Panc1 (cell line): ENCODE measurements at regions not wholly inside any gene's neighbourhood (a gene's known extent, or its start where the extent isn't known, plus 50 kb on each side); places are given as distances from the start of the nearest gene placed in this dataset.

Source experiments
- ATAC-seq: fragments of 200-7000 bp; cut with Tn5 transposase; 2 replicates; pipeline ENCODE4 v1.9.1; 2020; ENCODE audit warnings: mild to moderate bottlenecking, moderate library complexity
- BruUV-seq: library from RNA; stranded (reverse); fragments of 400-500 nt; replicated peaks from 2 replicates; lab custom pipeline; 2021; lab: Mats Ljungman, UMichigan
- CTCF ChIA-PET: fragments of 300-600 bp; sonication (Branson Sonifier 250); formaldehyde crosslinking; loops from one replicate; lab custom pipeline; 2022; ENCODE audit warnings: antibody characterized with exemption; lab: Charles Lee
- POLR2A ChIA-PET: fragments of 300-600 bp; sonication (Branson Sonifier 250); formaldehyde crosslinking; loops from one replicate; lab custom pipeline; 2022; ENCODE audit warnings: antibody characterized with exemption; lab: Charles Lee
- DNase-seq: peaks from one replicate; pipeline ENCODE4 v3.0.0-alpha.2; 2010; ENCODE audit warnings: low read depth, low spot score
- H3K27ac ChIP-seq: 2 replicates; pipeline ENCODE4 v1.5.1; 2011; ENCODE audit warnings: mild to moderate bottlenecking, low read length, inconsistent platforms
- H3K27me3 ChIP-seq: fragments of 200-500 bp; sonication (Bioruptor generic); 2 replicates; pipeline ENCODE4 v1.6.0; 2014; ENCODE audit warnings: low read length, inconsistent platforms; ENCODE audit not compliant: control insufficient read depth, insufficient read depth
- H3K36me3 ChIP-seq: fragments of 200-500 bp; sonication (Bioruptor generic); 2 replicates; pipeline ENCODE4 v1.5.1; 2014; ENCODE audit warnings: inconsistent platforms, mild to moderate bottlenecking, low read length, moderate library complexity; ENCODE audit not compliant: control insufficient read depth, insufficient read depth
- H3K4me1 ChIP-seq: 2 replicates; pipeline ENCODE4 v1.5.1; 2011; ENCODE audit warnings: inconsistent platforms, mild to moderate bottlenecking, low read length, moderate library complexity; ENCODE audit not compliant: control insufficient read depth, insufficient read depth
- H3K4me3 ChIP-seq, 2 experiments: 2 replicates each; pipeline ENCODE4 v1.5.1; 2011 to 2012; ENCODE audit warnings: low read depth in 2 of 2, low read length in 2 of 2, mild to moderate bottlenecking in 2 of 2, inconsistent platforms in 1 of 2, moderate library complexity in 1 of 2
- H3K9me3 ChIP-seq: fragments of 200-500 bp; sonication (Bioruptor generic); 2 replicates; pipeline ENCODE4 v1.5.1; 2014; ENCODE audit warnings: low read depth, mild to moderate bottlenecking, inconsistent platforms, low read length, moderate library complexity; ENCODE audit not compliant: control insufficient read depth, insufficient read depth
- CTCF ChIP-seq: fragments of 450-650 bp; IDR thresholded peaks from 2 replicates; pipeline ENCODE4 v1.5.1; 2017; ENCODE audit warnings: mild to moderate bottlenecking
- POLR2AphosphoS5 ChIP-seq: IDR thresholded peaks from 2 replicates; pipeline ENCODE4 v1.6.1; 2012; ENCODE audit warnings: mild to moderate bottlenecking, low read depth, low read length, moderate library complexity
- SIN3A ChIP-seq: IDR thresholded peaks from 2 replicates; pipeline ENCODE4 v1.6.1; 2012; ENCODE audit warnings: low read depth, mild to moderate bottlenecking, low read length, moderate library complexity, borderline replicate concordance; ENCODE audit not compliant: insufficient read depth
- TCF7L2 ChIP-seq: IDR thresholded peaks from 2 replicates; pipeline ENCODE4 v1.6.1; 2011; ENCODE audit warnings: mild to moderate bottlenecking, low read depth, low read length, inconsistent platforms
- in situ Hi-C: cut with HindIII; loops from 2 replicates; pipeline ENCODE4 v1.10.0; 2016; ENCODE audit warnings: low sequenced_read_pairs, low pct_unique_long_range_greater_than_20kb
- intact Hi-C: fragments of 100-400 bp; cut with micrococcal nuclease; formaldehyde crosslinking; loops from one replicate; pipeline ENCODE4 v1.10.0; 2022; ENCODE audit not compliant: unreplicated experiment
- TF ChIP-seq, protein P1 (sequence below), 2 experiments: IDR thresholded peaks; 2 replicates each; pipeline ENCODE4 v1.6.1; 2011 to 2012; ENCODE audit warnings: low read depth in 2 of 2, control low read depth in 1 of 2, low read length in 1 of 2, mild to moderate bottlenecking in 1 of 2, moderate library complexity in 1 of 2; ENCODE audit not compliant: insufficient read depth in 1 of 2

GRCh38 chr7:46663025-46663424, 742.0 kb upstream of the IGFBP3 start:
- TF ChIP-seq CTCF (no peak), SIN3A (no peak), POLR2AphosphoS5 (no peak), TCF7L2 (no peak)
- TF ChIP-seq, protein P1, sequence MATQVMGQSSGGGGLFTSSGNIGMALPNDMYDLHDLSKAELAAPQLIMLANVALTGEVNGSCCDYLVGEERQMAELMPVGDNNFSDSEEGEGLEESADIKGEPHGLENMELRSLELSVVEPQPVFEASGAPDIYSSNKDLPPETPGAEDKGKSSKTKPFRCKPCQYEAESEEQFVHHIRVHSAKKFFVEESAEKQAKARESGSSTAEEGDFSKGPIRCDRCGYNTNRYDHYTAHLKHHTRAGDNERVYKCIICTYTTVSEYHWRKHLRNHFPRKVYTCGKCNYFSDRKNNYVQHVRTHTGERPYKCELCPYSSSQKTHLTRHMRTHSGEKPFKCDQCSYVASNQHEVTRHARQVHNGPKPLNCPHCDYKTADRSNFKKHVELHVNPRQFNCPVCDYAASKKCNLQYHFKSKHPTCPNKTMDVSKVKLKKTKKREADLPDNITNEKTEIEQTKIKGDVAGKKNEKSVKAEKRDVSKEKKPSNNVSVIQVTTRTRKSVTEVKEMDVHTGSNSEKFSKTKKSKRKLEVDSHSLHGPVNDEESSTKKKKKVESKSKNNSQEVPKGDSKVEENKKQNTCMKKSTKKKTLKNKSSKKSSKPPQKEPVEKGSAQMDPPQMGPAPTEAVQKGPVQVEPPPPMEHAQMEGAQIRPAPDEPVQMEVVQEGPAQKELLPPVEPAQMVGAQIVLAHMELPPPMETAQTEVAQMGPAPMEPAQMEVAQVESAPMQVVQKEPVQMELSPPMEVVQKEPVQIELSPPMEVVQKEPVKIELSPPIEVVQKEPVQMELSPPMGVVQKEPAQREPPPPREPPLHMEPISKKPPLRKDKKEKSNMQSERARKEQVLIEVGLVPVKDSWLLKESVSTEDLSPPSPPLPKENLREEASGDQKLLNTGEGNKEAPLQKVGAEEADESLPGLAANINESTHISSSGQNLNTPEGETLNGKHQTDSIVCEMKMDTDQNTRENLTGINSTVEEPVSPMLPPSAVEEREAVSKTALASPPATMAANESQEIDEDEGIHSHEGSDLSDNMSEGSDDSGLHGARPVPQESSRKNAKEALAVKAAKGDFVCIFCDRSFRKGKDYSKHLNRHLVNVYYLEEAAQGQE (IDR thresholded peaks at IDR 0.05; ENCODE audit: insufficient read depth in 1 of 2, low read depth in 2 of 2, low read length in 1 of 2) = no peak
- no peaks in the 10 kb centered on the region for H3K36me3 ChIP-seq
- intact Hi-C loops (no loop called here), in situ Hi-C loops (no loop called here)
- no peaks in the 10 kb centered on the region for H3K9me3 ChIP-seq
- H3K4me1 ChIP-seq = no peaks in the 10 kb centered on the region
- POLR2A ChIA-PET = no interaction called here
- H3K4me3 ChIP-seq = no peak overlapping the region
- no peaks in the 10 kb centered on the region for H3K27me3 ChIP-seq
- no TSS peak for BruUV-seq
- no peak overlapping the region for H3K27ac ChIP-seq
- DNase-seq = no peak
- no peak for ATAC-seq
- CTCF ChIA-PET = no interaction called here

DNA sequence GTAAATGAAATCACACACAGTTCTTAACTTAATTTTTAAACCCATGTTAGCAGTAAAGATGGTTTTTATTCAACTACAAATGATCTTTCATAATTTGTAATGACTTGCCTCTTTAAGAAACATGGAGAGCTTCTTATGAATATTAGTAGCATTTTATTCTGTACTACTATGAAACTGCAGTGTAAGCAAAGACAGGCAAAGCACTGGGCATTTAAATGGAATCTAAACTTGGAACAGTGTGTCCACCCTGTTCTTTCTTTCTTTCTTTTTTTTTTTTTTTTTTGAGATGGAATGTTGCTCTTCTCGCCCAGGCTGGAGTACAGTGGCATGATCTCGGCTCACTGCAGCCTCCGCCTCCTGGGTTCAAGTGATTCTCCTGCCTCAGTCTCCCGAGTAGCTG, 740.4 kb upstream of the IGFBP3 start:
- Histone ChIP-seq H3K36me3 (no peaks in the 10 kb centered on the region), H3K4me1 (no peaks in the 10 kb centered on the region), H3K4me3 (no peak overlapping the region), H3K27ac (no peak overlapping the region), H3K27me3 (no peaks in the 10 kb centered on the region), H3K9me3 (no peaks in the 10 kb centered on the region)
- no TSS peak for BruUV-seq
- ChIA-PET CTCF (interaction anchor here (0.7 kb wide), 1 partner anchor 434 kb away, joined by 3 read pairs; no protein-coding TSS in a partner anchor), POLR2A (no interaction called here)
- DNase-seq = no peak
- in situ Hi-C loops = no loop called here
- no peak for ATAC-seq
- intact Hi-C loops = no loop called here
- no peak for TF ChIP-seq CTCF
- no peak for TF ChIP-seq POLR2AphosphoS5
- no peak for TF ChIP-seq TCF7L2
- TF ChIP-seq, protein P1 (IDR thresholded peaks at IDR 0.05; ENCODE audit: insufficient read depth in 1 of 2, low read depth in 2 of 2, low read length in 1 of 2) = no peak
- no peak for TF ChIP-seq SIN3A
